ENCODE measurements at regions not wholly inside any gene's neighbourhood (a gene's known extent, or its start where the extent isn't known, plus 50 kb on each side); places are given as distances from the start of the nearest gene placed in this dataset.

DNA sequence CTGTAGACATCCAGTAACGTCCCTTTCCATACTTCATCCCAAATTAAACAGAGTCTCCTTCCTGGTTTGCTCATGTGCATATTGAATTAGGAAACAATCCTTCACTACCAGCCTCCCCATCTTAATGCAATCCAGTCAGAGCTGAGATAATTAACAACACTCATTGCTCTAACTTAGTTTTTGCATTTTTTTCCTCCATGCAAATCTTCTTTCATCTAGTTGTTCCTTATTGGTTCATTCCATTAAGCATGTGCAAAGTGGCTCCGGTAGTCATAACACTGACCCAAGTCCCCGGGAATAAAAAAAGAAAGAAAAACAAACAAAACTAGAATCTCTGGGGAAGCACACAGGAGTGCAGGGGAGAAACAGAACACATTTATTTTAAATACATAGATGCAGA is 1176.1 kb downstream of the GATA3 start:
- ATAC-seq = no peak
- no peak overlapping the region for H3K4me3 ChIP-seq
- intact Hi-C loops (cut with DNase I, micrococcal nuclease) = no loop called here
- no peaks in the 10 kb centered on the region for H3K36me3 ChIP-seq (ENCODE audit: low read depth)
- H3K9me3 ChIP-seq = no peaks in the 10 kb centered on the region
- no peak for DNase-seq
- H3K4me1 ChIP-seq (ENCODE audit: low read depth) = no peaks in the 10 kb centered on the region
- TF ChIP-seq, protein P1, sequence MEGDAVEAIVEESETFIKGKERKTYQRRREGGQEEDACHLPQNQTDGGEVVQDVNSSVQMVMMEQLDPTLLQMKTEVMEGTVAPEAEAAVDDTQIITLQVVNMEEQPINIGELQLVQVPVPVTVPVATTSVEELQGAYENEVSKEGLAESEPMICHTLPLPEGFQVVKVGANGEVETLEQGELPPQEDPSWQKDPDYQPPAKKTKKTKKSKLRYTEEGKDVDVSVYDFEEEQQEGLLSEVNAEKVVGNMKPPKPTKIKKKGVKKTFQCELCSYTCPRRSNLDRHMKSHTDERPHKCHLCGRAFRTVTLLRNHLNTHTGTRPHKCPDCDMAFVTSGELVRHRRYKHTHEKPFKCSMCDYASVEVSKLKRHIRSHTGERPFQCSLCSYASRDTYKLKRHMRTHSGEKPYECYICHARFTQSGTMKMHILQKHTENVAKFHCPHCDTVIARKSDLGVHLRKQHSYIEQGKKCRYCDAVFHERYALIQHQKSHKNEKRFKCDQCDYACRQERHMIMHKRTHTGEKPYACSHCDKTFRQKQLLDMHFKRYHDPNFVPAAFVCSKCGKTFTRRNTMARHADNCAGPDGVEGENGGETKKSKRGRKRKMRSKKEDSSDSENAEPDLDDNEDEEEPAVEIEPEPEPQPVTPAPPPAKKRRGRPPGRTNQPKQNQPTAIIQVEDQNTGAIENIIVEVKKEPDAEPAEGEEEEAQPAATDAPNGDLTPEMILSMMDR (IDR thresholded peaks at IDR 0.05) = no peak

DNA sequence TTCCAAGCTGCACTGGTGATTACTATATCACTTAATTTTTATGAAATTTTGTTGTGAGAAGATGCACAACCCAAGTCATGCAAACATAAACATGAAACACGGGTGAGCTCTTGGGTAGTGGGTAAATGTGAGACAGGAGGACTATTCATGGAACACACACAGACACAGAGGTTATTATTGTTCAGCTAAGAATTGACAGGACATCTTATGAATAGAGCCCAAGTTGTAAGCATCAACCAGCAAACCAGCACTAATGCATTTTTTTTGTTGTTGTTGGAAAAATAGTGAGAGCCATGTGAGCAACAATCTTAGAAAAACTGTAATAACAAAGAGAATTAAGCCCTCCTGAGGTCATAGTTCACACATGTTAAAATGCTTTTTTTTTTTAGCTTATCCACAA is 1179.7 kb downstream of the GATA3 start:
- Histone ChIP-seq H3K9me3 (no peaks in the 10 kb centered on the region), H3K36me3 (ENCODE audit: low read depth) (no peaks in the 10 kb centered on the region), H3K4me1 (ENCODE audit: low read depth) (no peaks in the 10 kb centered on the region), H3K4me3 (no peak overlapping the region)
- DNase-seq = no peak
- intact Hi-C loops (cut with DNase I, micrococcal nuclease) = no loop called here
- ATAC-seq = no peak
- TF ChIP-seq, protein P1 (IDR thresholded peaks at IDR 0.05) = no peak

DNA sequence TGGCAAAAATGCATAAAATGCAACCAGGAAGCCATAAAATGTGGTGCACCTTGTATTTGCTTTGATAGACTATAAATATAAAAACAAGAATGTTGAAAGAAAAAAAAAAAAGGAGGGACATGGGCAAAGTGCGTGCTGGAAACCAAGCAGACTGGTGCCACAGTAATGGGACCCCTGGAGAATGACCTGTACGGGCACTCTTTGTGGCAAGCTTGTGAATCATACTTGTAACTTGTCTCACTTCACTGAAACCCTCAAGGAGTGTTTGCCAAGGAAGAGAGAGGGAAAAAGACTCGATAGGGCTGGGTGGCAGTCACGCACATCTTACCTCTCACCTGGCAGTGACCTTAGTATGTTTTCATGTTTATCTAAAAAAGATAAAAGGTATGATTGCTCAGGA is 1183.6 kb downstream of the GATA3 start:
- no peaks in the 10 kb centered on the region for H3K9me3 ChIP-seq
- TF ChIP-seq, protein P1 (IDR thresholded peaks at IDR 0.05) = no peak
- DNase-seq = no peak

DNA sequence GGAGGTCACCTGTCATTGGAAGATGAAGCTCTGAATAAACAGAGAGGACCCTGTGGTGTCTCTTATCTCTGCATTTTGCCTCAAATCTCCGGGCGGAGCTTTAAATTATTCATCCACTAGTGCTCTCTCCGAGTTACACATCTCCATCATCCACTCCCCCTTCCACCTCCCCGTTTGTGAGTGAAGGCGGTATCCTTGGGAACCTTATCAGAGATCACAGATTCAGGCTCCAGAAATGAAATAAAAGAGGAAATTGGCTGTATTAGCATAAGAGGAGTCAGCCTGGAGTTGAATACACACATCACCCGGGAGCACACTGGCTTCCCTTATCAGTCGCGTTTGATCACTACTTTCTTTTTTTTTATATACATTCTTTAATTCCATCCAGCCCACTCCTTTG is 1184.8 kb downstream of the GATA3 start:
- ATAC-seq (no peak), DNase-seq (no peak)
- TF ChIP-seq, protein P1 (IDR thresholded peaks at IDR 0.05) = no peak
- intact Hi-C loops (cut with DNase I, micrococcal nuclease) = no loop called here
- H3K36me3 ChIP-seq (ENCODE audit: low read depth) = no peaks in the 10 kb centered on the region
- H3K4me1 ChIP-seq (ENCODE audit: low read depth) = no peaks in the 10 kb centered on the region
- no peak overlapping the region for H3K4me3 ChIP-seq
- no peaks in the 10 kb centered on the region for H3K9me3 ChIP-seq

More for the DNA sequence above, 1183.6 kb downstream of the GATA3 start:
- no peak overlapping the region for H3K4me3 ChIP-seq
- intact Hi-C loops (cut with DNase I, micrococcal nuclease) = no loop called here
- ATAC-seq = no peak
- no peaks in the 10 kb centered on the region for H3K4me1 ChIP-seq (ENCODE audit: low read depth)
- no peaks in the 10 kb centered on the region for H3K36me3 ChIP-seq (ENCODE audit: low read depth)

DNA sequence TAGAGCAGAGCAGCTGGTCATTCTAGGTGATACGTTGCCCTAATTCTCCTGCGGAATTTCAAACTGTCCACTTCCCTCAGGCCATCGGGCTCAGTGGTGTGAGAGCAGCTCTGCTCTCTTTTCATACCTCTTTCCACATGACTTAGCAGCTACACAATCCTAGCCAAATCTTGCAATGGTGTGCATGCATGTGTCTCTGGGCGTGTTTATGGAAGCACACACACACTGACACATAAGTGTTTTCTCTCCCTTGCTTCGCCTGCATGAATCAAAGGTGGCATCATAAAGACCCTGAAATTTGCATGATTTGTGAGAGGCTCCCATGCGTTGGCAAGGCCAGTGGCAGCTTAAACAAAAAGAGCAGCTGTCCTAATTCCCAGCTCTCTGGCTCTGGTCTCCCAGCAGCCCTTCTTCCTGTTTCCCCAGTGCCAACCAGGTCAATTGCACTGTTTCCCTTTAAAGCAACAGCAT is 1189.5 kb downstream of the GATA3 start:
- no peaks in the 10 kb centered on the region for H3K4me1 ChIP-seq (ENCODE audit: low read depth)
- TF ChIP-seq, protein P1 (IDR thresholded peaks at IDR 0.05) = no peak
- ATAC-seq (no peak), DNase-seq (no peak)
- H3K9me3 ChIP-seq = no peaks in the 10 kb centered on the region
- H3K36me3 ChIP-seq (ENCODE audit: low read depth) = no peaks in the 10 kb centered on the region
- intact Hi-C loops (cut with DNase I, micrococcal nuclease) = no loop called here
- H3K4me3 ChIP-seq = no peak overlapping the region

DNA sequence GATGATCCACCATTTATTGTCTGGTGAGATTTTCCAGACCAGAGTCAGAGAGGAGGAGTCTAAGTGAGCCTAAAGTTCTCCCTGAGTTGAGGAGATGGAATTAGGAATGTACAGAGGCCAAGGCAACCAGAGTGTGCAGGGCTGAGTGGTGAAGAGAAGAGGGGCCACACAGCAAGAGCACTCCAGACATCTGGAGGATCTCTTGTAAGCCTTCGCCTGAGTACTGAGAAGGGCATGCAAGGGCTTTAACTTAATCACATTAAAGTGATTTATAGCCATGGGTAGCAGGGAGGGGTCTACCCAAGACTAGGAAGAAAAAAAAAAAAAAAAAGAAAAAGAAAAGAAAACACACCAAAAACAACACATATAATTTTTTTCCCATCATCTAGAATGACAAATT is 1190.4 kb downstream of the GATA3 start:
- ATAC-seq = no peak
- intact Hi-C loops (cut with DNase I, micrococcal nuclease) = no loop called here
- TF ChIP-seq, protein P1 (IDR thresholded peaks at IDR 0.05) = no peak

More for the DNA sequence above, 1190.4 kb downstream of the GATA3 start:
- Histone ChIP-seq H3K4me3 (no peak overlapping the region), H3K36me3 (ENCODE audit: low read depth) (no peaks in the 10 kb centered on the region), H3K9me3 (no peaks in the 10 kb centered on the region), H3K4me1 (ENCODE audit: low read depth) (no peaks in the 10 kb centered on the region)
- DNase-seq = no peak

Measured in mucosa of descending colon (tissue), 3 donors.